HUDEP-2 (cell line): ENCODE measurements at regions not wholly inside any gene's neighbourhood (a gene's known extent, or its start where the extent isn't known, plus 50 kb on each side); places are given as distances from the start of the nearest gene placed in this dataset.

ENCODE experiments used
- DNase-seq, 76 experiments: peaks; one replicate each; lab custom pipeline; 2025; ENCODE audit not compliant: unreplicated experiment in 76 of 76; lab: John Stamatoyannopoulos, UW

- no peak for DNase-seq
Measured at GRCh38 chr20:57043669-57044268, 222.7 kb downstream of the BMP7 start.

- DNase-seq = peak in 2 of 76 experiments; percentile 1 to 5
Measured at GRCh38 chr20:57047281-57048026, 219.0 kb downstream of the BMP7 start.

GRCh38 chr20:57048027-57048869, 218.2 kb downstream of the BMP7 start:
- DNase-seq = peak in 20 of 76 experiments; percentile 1 to 28 (median 5)

DNA sequence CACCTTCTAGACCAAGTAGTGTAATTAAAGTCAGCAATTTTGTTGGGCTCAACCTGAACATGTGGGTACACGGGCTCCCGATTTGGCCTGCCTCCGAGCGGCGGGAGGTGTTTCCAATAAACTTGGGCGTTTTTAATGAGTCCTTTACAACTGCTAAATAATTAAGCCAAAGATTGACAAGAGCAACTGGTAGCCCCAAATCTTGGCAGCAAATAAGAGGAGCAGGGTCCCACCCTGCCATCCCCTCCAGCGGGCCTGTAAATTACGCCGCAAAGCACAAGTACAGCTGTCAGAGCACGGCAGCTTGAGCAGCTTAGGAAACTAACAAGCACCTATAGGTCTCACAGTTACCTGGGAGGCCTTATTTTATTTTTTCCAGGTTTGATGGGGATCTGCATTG, 217.1 kb downstream of the BMP7 start:
- DNase-seq = no peak

DNA sequence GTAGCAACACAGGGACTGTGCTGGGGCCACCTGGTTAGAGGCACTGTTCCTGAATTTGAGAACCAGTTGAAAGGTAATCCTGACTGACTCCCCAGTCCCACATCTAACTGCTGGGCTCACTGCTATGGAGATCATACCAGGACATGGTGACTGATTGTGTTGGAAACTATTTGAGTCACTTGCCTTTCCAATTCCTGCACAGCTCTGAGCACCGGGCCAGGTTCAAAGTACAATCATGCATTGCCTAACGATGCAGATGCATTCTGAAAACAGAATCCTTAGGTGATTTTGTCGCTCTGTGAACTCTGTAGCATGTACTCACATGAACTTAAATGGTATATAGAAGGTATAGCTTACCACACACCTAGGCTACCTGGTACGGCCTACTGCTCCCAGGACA, 215.3 kb downstream of the BMP7 start:
- DNase-seq = no peak

DNA sequence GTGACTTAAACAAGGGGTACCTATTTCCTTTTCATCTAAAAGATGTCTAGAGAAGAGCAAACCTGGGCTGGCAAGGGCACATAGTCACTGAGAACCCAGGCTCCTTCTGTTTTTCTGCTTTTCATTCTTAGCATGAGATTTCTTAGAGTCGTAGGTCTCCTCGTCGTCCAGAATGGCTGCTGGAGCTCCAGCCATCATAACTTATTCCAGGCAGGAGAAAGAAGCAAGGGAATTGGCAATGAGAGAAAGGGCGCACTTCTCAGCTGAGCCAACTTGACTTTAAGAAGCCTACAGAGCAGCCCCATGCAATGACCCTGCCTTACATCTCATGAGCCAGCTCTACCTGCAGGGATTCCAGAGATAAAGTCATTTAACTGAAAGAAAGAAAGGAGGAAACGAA, 213.4 kb downstream of the BMP7 start:
- DNase-seq = no peak

DNA sequence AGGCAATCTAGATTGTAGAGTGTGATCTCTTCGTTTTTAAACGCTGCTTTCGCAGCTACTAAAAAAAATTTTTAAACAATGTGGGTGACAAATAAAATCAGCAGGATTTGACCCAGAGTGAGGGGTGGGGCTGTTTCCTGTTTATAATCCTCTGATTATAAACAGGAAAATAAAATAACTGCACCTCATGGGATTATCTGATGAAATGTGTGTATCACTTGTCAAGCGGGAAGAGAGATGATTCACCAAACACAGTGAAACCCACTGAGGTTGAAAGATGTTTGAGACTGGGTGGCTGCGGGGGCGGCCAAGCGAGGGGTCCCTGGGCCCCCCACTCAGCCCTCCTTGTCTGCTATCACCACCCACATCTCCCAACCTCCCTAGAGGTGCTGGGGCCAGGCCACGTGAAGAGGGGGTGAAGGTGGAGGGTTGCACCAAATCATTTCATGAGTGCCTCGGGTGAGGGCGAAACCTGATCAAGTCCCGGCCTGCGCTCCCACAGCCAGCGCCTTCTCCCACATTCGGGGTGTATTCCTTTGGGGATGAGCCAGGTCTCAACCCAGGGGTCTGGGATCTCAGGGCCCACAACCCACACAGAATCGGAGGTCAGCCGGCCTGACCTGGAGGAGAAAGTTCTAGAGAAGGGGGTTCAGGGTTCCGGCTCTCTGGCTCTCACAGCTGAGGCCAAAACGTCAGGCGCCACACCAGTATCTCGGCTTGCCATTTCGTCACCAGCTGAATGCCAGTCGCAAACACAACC, 212.5 kb downstream of the BMP7 start:
- no peak for DNase-seq

GRCh38 chr20:57055345-57055744, 211.1 kb downstream of the BMP7 start:
- DNase-seq = no peak

- DNase-seq = no peak
Measured at GRCh38 chr20:57056651-57057050, 209.8 kb downstream of the BMP7 start.

DNA sequence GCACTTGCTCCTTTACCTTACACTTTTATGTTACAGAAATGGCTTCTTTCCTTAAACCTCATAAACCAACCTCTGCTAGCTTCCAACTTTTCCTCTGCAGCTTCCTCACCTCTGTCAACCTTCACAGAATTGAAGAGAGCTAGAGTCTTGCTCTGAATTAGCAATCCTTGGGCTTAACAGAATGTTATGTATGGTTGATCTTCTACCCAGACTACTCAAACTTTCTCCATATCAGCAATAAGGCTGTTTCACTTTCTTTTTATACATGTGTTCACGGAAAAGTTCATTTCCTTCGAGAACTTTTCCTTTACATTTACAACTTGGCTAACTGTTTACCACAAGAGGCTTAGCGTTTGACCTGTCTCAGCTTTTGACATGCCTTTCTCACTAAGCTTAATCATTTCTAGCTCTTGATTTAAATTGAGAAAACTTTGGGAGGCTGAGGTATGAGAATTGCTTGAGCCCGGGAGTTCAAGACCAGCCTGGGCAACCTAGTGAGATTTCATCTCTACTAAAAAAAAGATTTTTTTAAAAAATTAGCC, 207.3 kb downstream of the BMP7 start:
- no peak for DNase-seq

DNA sequence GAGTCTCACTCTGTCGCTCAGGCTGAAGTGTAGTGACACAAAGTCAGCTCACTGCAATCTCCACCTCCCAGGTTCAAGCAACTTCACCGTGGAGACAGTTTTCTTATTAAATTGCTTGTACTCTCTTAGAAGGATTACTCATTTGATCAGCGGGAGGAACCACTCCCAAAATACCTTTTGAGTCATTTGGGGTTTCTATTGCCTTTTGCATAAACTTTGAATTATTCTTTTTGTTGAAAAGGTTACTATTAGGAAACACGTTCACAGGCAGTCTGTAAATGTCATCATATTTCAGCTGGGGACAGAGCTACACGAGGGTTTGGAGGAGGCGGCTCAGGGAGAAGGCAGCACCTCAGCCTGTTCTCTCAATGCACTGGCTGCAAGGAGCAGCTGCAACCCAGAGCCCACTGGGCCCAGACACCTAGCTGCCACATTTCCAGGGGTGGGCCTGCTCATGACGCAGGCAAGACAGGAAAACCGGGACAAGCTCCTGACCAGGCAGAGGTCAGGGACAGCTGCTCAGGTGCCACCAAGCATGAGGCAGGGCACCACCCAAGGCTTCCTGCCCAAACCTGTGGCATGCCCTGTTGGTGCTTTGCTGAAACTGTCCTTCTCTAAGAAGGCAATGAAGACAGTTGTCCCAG, 205.9 kb downstream of the BMP7 start:
- DNase-seq = no peak

DNA sequence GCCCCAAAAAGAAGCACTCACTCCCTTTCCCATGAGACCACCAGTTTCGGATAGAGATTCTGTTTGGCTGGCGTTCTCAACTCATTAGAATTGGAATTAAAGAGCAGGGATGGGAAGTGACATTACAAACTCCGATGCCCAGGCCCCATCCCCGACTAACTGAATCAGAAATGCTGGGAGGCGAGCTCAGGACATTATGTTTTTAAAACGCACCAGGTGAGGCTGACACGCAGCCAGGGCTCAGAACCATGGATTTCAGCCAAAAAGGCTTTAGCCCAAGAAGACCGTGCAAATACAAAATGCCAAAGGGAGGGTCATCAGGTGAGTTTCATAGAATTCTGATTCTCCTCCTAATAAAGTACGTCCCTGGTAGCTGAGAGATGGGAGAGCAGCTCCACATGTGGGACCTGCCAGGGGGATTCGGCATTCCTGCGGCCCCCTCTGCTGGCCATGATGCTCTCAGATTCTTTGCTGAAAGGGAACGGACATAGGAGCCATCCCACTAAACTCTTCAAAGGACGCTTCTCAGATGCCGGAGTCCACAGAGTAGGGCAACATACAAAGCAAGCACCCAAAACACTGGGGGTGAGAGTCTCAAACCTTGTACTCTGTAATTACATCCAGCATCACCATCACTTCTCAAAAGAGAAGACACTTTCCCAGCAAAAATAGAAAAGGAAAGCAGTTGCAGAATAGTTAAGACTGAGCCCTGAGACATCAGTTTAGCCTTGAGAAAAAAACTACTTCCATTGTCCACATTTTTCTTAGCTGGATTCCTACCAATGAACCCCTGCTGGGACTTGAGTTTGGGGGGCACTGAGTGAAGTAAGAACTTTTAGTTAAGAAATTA, 205.2 kb downstream of the BMP7 start:
- peak in 2 of 76 experiments; percentile 1 to 6 for DNase-seq

GRCh38 chr20:57062241-57062640, 204.2 kb downstream of the BMP7 start:
- no peak for DNase-seq

- no peak for DNase-seq
Measured at GRCh38 chr20:57062696-57063270, 203.7 kb downstream of the BMP7 start.

- no peak for DNase-seq
Measured at GRCh38 chr20:57064836-57065235, 201.6 kb downstream of the BMP7 start.

- DNase-seq = no peak
Measured at GRCh38 chr20:57065646-57066045, 200.8 kb downstream of the BMP7 start.

- DNase-seq = no peak
Measured at GRCh38 chr20:57066126-57066900, 200.1 kb downstream of the BMP7 start.

GRCh38 chr20:57069442-57069841, 197.0 kb downstream of the BMP7 start:
- no peak for DNase-seq
